ENCODE measurements at regions not wholly inside any gene's neighbourhood (a gene's known extent, or its start where the extent isn't known, plus 50 kb on each side); places are given as distances from the start of the nearest gene placed in this dataset.

GRCh38 chr3:175914785-175915184 is 1055.7 kb downstream of the NAALADL2 start:
- no peak for DNase-seq

DNA sequence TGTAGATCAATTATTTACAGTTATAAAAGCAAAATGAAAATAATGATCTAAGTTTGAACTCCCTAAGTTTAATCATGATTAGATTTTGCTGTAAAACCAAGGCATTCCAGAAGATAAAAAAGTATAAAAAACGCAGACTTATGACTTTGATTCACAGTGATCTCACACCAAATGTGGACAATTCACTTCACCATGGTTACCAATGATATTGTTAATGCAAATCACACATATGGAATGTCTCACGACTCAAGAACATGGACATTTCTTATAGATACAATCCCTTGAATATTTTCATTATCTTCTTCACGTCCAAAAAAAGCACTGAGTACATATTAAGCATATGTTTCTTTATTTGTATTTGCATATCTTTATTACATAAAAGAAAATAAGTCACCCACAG is 1054.2 kb downstream of the NAALADL2 start:
- no peak for DNase-seq

DNA sequence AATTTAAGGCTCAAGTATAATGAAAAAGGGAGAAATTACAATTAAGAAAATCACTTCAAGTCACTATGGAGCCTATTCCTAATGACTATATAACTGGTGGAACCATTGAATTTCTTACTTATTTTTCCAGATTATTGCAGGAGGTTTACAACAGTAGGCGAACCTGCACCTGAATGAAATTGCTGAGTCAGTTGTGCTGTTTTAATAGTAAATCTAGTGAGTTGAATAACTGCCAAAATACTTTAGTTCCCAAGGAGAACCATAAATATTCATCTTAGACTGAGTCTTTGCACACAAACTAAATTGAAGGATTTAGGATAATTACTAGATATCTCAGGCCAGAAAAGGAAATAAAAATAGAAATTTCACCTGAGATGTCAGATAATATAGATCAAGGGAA is 1052.8 kb downstream of the NAALADL2 start:
- no peak for DNase-seq

GRCh38 chr3:175902226-175902625 is 1043.1 kb downstream of the NAALADL2 start:
- DNase-seq: no peak

GRCh38 chr3:175898194-175898593 is 1039.1 kb downstream of the NAALADL2 start:
- DNase-seq: no peak

DNA sequence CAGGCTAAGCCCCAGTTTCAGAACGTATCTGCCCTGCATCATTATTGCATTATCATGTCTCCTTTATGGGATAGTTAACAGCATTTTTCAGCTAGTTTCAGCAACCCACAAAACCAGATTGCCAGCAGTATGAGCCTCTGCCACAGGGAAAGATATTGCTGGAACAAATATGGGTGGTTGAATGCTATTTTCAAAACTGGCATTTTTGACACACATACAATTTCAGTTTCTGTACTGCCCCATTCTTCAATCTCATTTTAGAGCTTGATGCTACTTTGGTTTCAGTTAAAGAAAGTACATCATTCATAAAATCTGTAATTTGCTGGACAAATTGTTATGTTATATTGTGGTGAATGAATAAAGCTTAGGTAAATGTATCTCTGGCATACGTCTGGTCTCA is 1037.5 kb downstream of the NAALADL2 start:
- DNase-seq: no peak

GRCh38 chr3:175895731-175896130 is 1036.6 kb downstream of the NAALADL2 start:
- DNase-seq: no peak

DNA sequence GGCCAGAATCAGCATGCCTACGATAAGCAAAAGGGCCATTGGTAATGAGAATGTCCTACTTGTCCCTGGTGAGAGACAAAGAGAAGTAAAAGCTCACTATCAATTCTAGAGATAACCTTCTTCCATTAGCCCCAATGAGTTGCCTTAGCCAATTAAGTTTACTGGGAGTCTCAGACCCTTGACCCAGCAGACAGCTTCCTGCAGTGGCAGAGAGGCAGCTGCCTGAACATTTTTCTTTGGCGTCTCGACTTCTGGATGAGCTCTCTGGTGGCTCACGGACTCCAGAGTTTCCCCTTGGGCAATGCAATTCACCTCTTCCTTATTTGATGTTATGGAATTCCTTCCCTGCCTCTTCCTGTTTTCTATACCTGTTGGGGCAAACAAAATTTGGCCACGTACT is 1034.4 kb downstream of the NAALADL2 start:
- no peak for DNase-seq

DNA sequence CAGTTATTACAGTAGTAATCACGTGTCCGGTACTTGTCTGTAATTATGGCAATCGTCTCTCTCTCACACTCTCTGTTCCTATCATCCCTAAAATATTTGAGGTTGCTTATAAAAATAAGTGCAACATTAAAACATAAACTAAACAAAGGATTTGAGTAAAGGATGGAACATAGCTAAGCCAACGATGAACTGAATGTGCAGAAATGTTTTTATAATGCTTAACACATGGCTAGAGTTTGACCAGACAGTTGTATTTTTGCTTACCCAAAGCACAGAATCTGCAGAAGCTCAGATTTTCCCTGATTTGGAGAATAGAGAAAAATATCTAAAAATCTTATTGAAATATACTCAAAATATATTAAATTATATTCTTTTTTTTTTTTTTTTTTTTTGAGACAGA is 1030.9 kb downstream of the NAALADL2 start:
- no peak for DNase-seq

GRCh38 chr3:175885231-175885766 is 1026.2 kb downstream of the NAALADL2 start:
- DNase-seq: no peak

DNA sequence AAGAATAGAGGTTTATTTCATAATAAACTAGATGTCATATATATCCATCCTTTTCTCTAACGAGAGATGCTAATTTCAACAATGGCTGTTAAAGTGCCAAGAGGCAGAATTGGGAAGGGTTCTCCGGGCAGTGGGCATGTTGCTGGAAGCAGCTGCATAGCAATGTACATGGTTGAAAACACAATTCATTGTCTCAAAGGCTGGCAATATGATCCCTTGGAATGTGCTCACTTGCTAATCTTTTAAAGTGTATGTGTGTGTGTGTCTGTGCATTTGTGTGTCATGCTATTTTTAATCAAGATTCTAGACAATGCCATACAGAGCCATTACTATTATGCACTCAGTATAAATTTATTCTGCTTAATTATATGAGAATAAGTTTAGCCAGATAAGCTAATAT is 1020.3 kb downstream of the NAALADL2 start:
- DNase-seq: no peak

GRCh38 chr3:175869404-175869803 is 1010.3 kb downstream of the NAALADL2 start:
- no peak for DNase-seq

DNA sequence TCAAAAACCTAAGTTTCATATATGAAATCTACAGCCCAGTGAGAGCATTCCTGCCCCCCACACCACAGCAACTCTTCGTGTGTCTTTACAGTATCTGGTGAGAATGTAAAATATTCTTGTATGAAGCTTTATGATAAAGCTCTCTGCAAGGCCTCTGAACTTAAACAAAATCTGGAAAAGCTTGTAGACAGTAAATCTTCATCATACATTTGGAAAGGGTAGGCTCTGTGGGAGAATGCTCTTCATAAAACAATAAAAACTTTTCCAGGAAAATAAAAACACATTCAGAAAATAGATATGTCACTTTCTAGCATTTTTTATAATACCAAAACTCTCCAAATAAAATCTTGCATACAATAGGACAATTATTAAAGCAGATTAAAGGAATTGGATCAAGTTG is 1009.5 kb downstream of the NAALADL2 start:
- DNase-seq: no peak

- DNase-seq: no peak
These were observed 1006.6 kb downstream of the NAALADL2 start for GRCh38 chr3:175865724-175866123.

- DNase-seq: no peak
These were observed 1002.8 kb downstream of the NAALADL2 start for GRCh38 chr3:175861916-175862315.
